IPS-15b (cell line): ENCODE measurements at regions not wholly inside any gene's neighbourhood (a gene's known extent, or its start where the extent isn't known, plus 50 kb on each side); places are given as distances from the start of the nearest gene placed in this dataset.
A peak's percentile ranks its signal among the peaks of the same experiment; 100 is the strongest.
"Not testable (repeated sequence)": the region's sequence is repeated elsewhere in the genome, so short reads cannot be mapped to it uniquely, and the experiment has no call there.

ENCODE experiments used
- H3K27me3 ChIP-seq: one replicate; pipeline ENCODE4 v1.6.1; 2013; ENCODE audit warnings: low read length; ENCODE audit not compliant: control insufficient read depth, insufficient read depth
- H3K36me3 ChIP-seq: one replicate; pipeline ENCODE4 v1.6.1; 2013; ENCODE audit warnings: low read length; ENCODE audit not compliant: control insufficient read depth, insufficient read depth
- H3K4me1 ChIP-seq: one replicate; pipeline ENCODE4 v1.6.1; 2013; ENCODE audit warnings: mild to moderate bottlenecking, low read length; ENCODE audit not compliant: control insufficient read depth, insufficient read depth
- H3K4me3 ChIP-seq: one replicate; pipeline ENCODE4 v1.5.1; 2013; ENCODE audit warnings: low read depth, low read length
- H3K9ac ChIP-seq: one replicate; pipeline ENCODE4 v1.6.1; 2013; ENCODE audit warnings: low read depth, mild to moderate bottlenecking, low read length
- H3K9me3 ChIP-seq: one replicate; pipeline ENCODE4 v1.6.1; 2013; ENCODE audit warnings: mild to moderate bottlenecking, low read length; ENCODE audit not compliant: control insufficient read depth, insufficient read depth

GRCh38 chr17:31631766-31632165, 227.3 kb downstream of the COPRS start:
- H3K9ac ChIP-seq: no peak overlapping the region
- no peaks in the 10 kb centered on the region for H3K4me1 ChIP-seq
- no peaks in the 10 kb centered on the region for H3K27me3 ChIP-seq
- H3K9me3 ChIP-seq: no peaks in the 10 kb centered on the region
- H3K36me3 ChIP-seq: no peaks in the 10 kb centered on the region
- H3K4me3 ChIP-seq: no peak overlapping the region

- not testable (repeated sequence) for H3K9ac ChIP-seq, H3K4me3 ChIP-seq, H3K4me1 ChIP-seq
These were observed 228.2 kb downstream of the COPRS start for GRCh38 chr17:31630866-31631265.

GRCh38 chr17:31629696-31630470, 229.2 kb downstream of the COPRS start:
- H3K9ac ChIP-seq: no peak overlapping the region
- H3K27me3 ChIP-seq: no peaks in the 10 kb centered on the region
- no peaks in the 10 kb centered on the region for H3K4me1 ChIP-seq
- H3K9me3 ChIP-seq: no peaks in the 10 kb centered on the region
- no peaks in the 10 kb centered on the region for H3K36me3 ChIP-seq
- no peak overlapping the region for H3K4me3 ChIP-seq

More at GRCh38 chr17:31630866-31631265, 228.2 kb downstream of the COPRS start:
- H3K27me3 ChIP-seq, H3K36me3 ChIP-seq, H3K9me3 ChIP-seq: not testable (repeated sequence)

GRCh38 chr17:31627960-31628359, 231.1 kb downstream of the COPRS start:
- Histone ChIP-seq H3K36me3 (no peaks in the 10 kb centered on the region), H3K4me1 (no peaks in the 10 kb centered on the region), H3K9ac (no peak overlapping the region), H3K4me3 (no peak overlapping the region), H3K27me3 (no peaks in the 10 kb centered on the region), H3K9me3 (no peaks in the 10 kb centered on the region)

- no peak overlapping the region for H3K9ac ChIP-seq
- no peaks in the 10 kb centered on the region for H3K9me3 ChIP-seq
- H3K27me3 ChIP-seq: no peaks in the 10 kb centered on the region
- H3K36me3 ChIP-seq: no peaks in the 10 kb centered on the region
- no peak overlapping the region for H3K4me3 ChIP-seq
- no peaks in the 10 kb centered on the region for H3K4me1 ChIP-seq
These were observed 232.5 kb downstream of the RAB11FIP4 start for GRCh38 chr17:31623990-31624389.

- no peaks in the 10 kb centered on the region for H3K9me3 ChIP-seq
- H3K36me3 ChIP-seq: no peaks in the 10 kb centered on the region
- no peaks in the 10 kb centered on the region for H3K27me3 ChIP-seq
- no peak overlapping the region for H3K9ac ChIP-seq
- no peak overlapping the region for H3K4me3 ChIP-seq
- no peaks in the 10 kb centered on the region for H3K4me1 ChIP-seq
These were observed 231.0 kb downstream of the RAB11FIP4 start for GRCh38 chr17:31622500-31622899.

GRCh38 chr17:31621566-31621965, 230.1 kb downstream of the RAB11FIP4 start:
- H3K36me3 ChIP-seq: no peaks in the 10 kb centered on the region
- H3K9ac ChIP-seq: no peak overlapping the region
- H3K9me3 ChIP-seq: no peaks in the 10 kb centered on the region
- H3K4me1 ChIP-seq: no peaks in the 10 kb centered on the region
- no peak overlapping the region for H3K4me3 ChIP-seq
- no peaks in the 10 kb centered on the region for H3K27me3 ChIP-seq

GRCh38 chr17:31611053-31611452, 219.6 kb downstream of the RAB11FIP4 start:
- H3K4me3 ChIP-seq, H3K4me1 ChIP-seq, H3K27me3 ChIP-seq, H3K9me3 ChIP-seq, H3K36me3 ChIP-seq, H3K9ac ChIP-seq: not testable (repeated sequence)

GRCh38 chr17:31609996-31610910, 218.8 kb downstream of the RAB11FIP4 start:
- Histone ChIP-seq H3K27me3 (no peaks in the 10 kb centered on the region), H3K36me3 (no peaks in the 10 kb centered on the region), H3K4me3 (peak overlapping the region; percentile 18), H3K9me3 (no peaks in the 10 kb centered on the region), H3K4me1 (peaks cover 7% of the 10 kb centered on the region), H3K9ac (no peak overlapping the region)

- Histone ChIP-seq H3K4me1 (peaks cover 7% of the 10 kb centered on the region), H3K36me3 (no peaks in the 10 kb centered on the region), H3K4me3 (no peak overlapping the region), H3K27me3 (no peaks in the 10 kb centered on the region), H3K9me3 (no peaks in the 10 kb centered on the region), H3K9ac (no peak overlapping the region)
These were observed 217.9 kb downstream of the RAB11FIP4 start for GRCh38 chr17:31609331-31609730.

- H3K4me1 ChIP-seq: peaks cover 7% of the 10 kb centered on the region
- no peak overlapping the region for H3K4me3 ChIP-seq
- no peaks in the 10 kb centered on the region for H3K27me3 ChIP-seq
- H3K36me3 ChIP-seq: no peaks in the 10 kb centered on the region
- no peaks in the 10 kb centered on the region for H3K9me3 ChIP-seq
- H3K9ac ChIP-seq: no peak overlapping the region
These were observed 217.3 kb downstream of the RAB11FIP4 start for GRCh38 chr17:31608659-31609254.
